ENCODE measurements at regions not wholly inside any gene's neighbourhood (a gene's known extent, or its start where the extent isn't known, plus 50 kb on each side); places are given as distances from the start of the nearest gene placed in this dataset.

- intact Hi-C loops (cut with micrococcal nuclease), result no loop called here
- no TSS peak for BruUV-seq (replicated peaks)
- no peak for TF ChIP-seq NFE2L2 (IDR thresholded peaks at IDR 0.05; ENCODE audit: low read depth, low read length)
- no peak for TF ChIP-seq USF2 (IDR thresholded peaks at IDR 0.05; ENCODE audit: low read depth, low read length)
- TF ChIP-seq CTCF (conservative IDR thresholded peaks at IDR 0.05; ENCODE audit: low read depth, low read length), result no peak
- no peak for TF ChIP-seq CHD1 (IDR thresholded peaks at IDR 0.05; ENCODE audit: low read depth, low read length)
- TF ChIP-seq RFX5 (IDR thresholded peaks at IDR 0.05; ENCODE audit: low read depth, low read length), result no peak
- no peak for TF ChIP-seq BHLHE40 (IDR thresholded peaks at IDR 0.05; ENCODE audit: low read depth, low read length)
- no peak for TF ChIP-seq RAD21 (IDR thresholded peaks at IDR 0.05; ENCODE audit: low read length)
- TF ChIP-seq POLR2A (IDR thresholded peaks at IDR 0.05; ENCODE audit: low read depth, low read length), result no peak
- no peak for TF ChIP-seq RCOR1 (IDR thresholded peaks at IDR 0.05; ENCODE audit: insufficient replicate concordance, low read length)
- no peak for TF ChIP-seq MXI1 (IDR thresholded peaks at IDR 0.05; ENCODE audit: borderline replicate concordance, low read depth, low read length)
- no peak for TF ChIP-seq MAZ (IDR thresholded peaks at IDR 0.05; ENCODE audit: borderline replicate concordance, low read depth, low read length)
- TF ChIP-seq SMC3 (IDR thresholded peaks at IDR 0.05; ENCODE audit: low read depth, low read length), result no peak
- no peak for TF ChIP-seq MAFK (IDR thresholded peaks at IDR 0.05; ENCODE audit: low read depth, low read length)
- no peak for TF ChIP-seq ELK1 (IDR thresholded peaks at IDR 0.05; ENCODE audit: borderline replicate concordance, low read depth, low read length)
- TF ChIP-seq FOS (IDR thresholded peaks at IDR 0.05; ENCODE audit: low read depth, low read length), result no peak
These were observed 76.8 kb downstream of the NPAP1 start for GRCh38 chr15:24752354-24752753.

More at GRCh38 chr15:24752354-24752753, 76.8 kb downstream of the NPAP1 start:
- H3K4me1 ChIP-seq (ENCODE audit: control insufficient read depth, insufficient read depth, low read length), result no peaks in the 10 kb centered on the region
- H2BK120ac ChIP-seq (ENCODE audit: low read depth, low read length), result no peak overlapping the region
- no peaks in the 10 kb centered on the region for H4K20me1 ChIP-seq (ENCODE audit: insufficient read depth, low read length)
- no peak overlapping the region for H3K18ac ChIP-seq (ENCODE audit: low read depth, low read length)
- dilution Hi-C loops (cut with HindIII; ENCODE audit: low sequenced_read_pairs, unreplicated experiment), result no loop called here
- H3K9ac ChIP-seq (ENCODE audit: low read depth, low read length), result no peak overlapping the region
- CTCF ChIA-PET, result no interaction called here
- H2AK5ac ChIP-seq (ENCODE audit: low read depth, low read length), result no peak overlapping the region
- no peak overlapping the region for H3K4ac ChIP-seq (ENCODE audit: low read depth, low read length)
- ATAC-seq (ENCODE audit: low read depth) (no peak), DNase-seq (no peak)
- H2BK5ac ChIP-seq (ENCODE audit: low read depth, low read length, poor library complexity, severe bottlenecking), result no peak overlapping the region
- no peak overlapping the region for H4K91ac ChIP-seq (ENCODE audit: insufficient read depth, low read depth, low read length)
- H3K27ac ChIP-seq (ENCODE audit: insufficient read depth, low read length), result no peak overlapping the region
- H2AK9ac ChIP-seq (replicated peaks; ENCODE audit: low read depth, low read length, poor library complexity), result no peak overlapping the region
- no CpG with 5 or more reads among the region's 3 CpGs for WGBS, 2 experiments (ENCODE audit: extremely low coverage in 2 of 2, insufficient read length in 1 of 2)
- no peaks in the 10 kb centered on the region for H3K79me1 ChIP-seq (ENCODE audit: low read depth in 1 of 2, low read length in 2 of 2)
- H3K9me3 ChIP-seq (ENCODE audit: control insufficient read depth, insufficient read depth, low read length), result peaks cover 8% of the 10 kb centered on the region
- no peaks in the 10 kb centered on the region for H3K36me3 ChIP-seq (ENCODE audit: control insufficient read depth, insufficient read depth, low read length)
- no peak overlapping the region for H2AFZ ChIP-seq (replicated peaks; ENCODE audit: low read length, poor library complexity)
- H3K4me2 ChIP-seq (ENCODE audit: low read depth, low read length), result no peak overlapping the region
- POLR2A ChIA-PET (ENCODE audit: unreplicated experiment), result no interaction called here
- H4K5ac ChIP-seq (ENCODE audit: low read depth, low read length), result no peak overlapping the region
- no peak overlapping the region for H3K14ac ChIP-seq (replicated peaks; ENCODE audit: low read depth, low read length)
- no peaks in the 10 kb centered on the region for H3K27me3 ChIP-seq (ENCODE audit: control insufficient read depth, insufficient read depth, low read length)
- no peak overlapping the region for H3K4me3 ChIP-seq (ENCODE audit: insufficient read depth, low read depth, low read length)
- H4K8ac ChIP-seq (ENCODE audit: low read depth in 2 of 2, low read length in 2 of 2), result no peak overlapping the region
- H3K9me1 ChIP-seq (ENCODE audit: insufficient read depth, low read length), result no peaks in the 10 kb centered on the region
- no peak overlapping the region for H3K23ac ChIP-seq (ENCODE audit: low read depth, low read length)
- no peak overlapping the region for H2BK15ac ChIP-seq (ENCODE audit: low read depth, low read length)
- no peak overlapping the region for H3K56ac ChIP-seq (ENCODE audit: extremely low read depth, insufficient read depth, low read length)
- no peak overlapping the region for H2BK20ac ChIP-seq (ENCODE audit: low read depth, low read length)
- in situ Hi-C loops (cut with MboI; ENCODE audit: low sequenced_read_pairs), result no loop called here

All from IMR-90 (cell line).